ENCODE measurements at regions not wholly inside any gene's neighbourhood (a gene's known extent, or its start where the extent isn't known, plus 50 kb on each side); places are given as distances from the start of the nearest gene placed in this dataset.

DNA sequence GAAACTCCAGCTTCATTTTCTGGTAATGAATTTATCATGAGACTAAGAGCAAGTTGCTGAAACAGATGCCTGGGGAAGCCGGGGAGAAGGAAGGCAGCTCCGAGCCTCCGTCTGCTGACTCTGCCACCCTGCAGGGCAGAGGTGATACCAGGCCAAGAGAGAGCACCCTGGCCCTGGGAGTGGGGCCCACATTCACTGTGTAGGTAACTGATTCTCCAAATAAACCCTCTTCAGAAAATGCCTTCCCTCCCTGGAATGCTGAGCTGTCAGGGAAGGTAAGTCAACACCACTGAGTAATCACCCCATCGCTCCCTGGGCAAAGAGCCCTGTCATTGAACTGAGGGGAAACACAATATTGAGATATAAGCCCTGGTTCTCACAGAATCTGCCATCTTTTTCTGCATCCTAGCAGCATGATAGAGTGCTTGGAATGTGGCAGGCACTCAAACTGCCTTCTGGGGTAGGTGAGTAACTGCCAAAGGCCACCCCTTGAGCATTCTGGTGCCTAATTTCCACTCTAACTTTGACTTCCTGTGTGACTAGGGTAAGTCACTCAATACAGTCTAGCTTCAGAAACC lies 147.6 kb downstream of the SPATA19 start:
- intact Hi-C loops (cut with micrococcal nuclease) = no loop called here
- H3K4me1 ChIP-seq (ENCODE audit: insufficient read depth, low read length) = no peaks in the 10 kb centered on the region
- ChIA-PET POLR2A (ENCODE audit: unreplicated experiment) (no interaction called here), CTCF (no interaction called here)
- no peak overlapping the region for H3K4me2 ChIP-seq (ENCODE audit: low read length)
- H3K79me2 ChIP-seq (ENCODE audit: low read length) = no peaks in the 10 kb centered on the region
- no peaks in the 10 kb centered on the region for H4K20me1 ChIP-seq (ENCODE audit: low read length)
- ATAC-seq = no peak
- no peak overlapping the region for H3K27ac ChIP-seq (ENCODE audit: low read length)
- TF ChIP-seq EZH2phosphoT487 (IDR thresholded peaks at IDR 0.05; ENCODE audit: borderline replicate concordance, low read length) = no peak
- no peak for TF ChIP-seq EZH2 (IDR thresholded peaks at IDR 0.05; ENCODE audit: low read length, unreplicated experiment)
- TF ChIP-seq, protein P1, sequence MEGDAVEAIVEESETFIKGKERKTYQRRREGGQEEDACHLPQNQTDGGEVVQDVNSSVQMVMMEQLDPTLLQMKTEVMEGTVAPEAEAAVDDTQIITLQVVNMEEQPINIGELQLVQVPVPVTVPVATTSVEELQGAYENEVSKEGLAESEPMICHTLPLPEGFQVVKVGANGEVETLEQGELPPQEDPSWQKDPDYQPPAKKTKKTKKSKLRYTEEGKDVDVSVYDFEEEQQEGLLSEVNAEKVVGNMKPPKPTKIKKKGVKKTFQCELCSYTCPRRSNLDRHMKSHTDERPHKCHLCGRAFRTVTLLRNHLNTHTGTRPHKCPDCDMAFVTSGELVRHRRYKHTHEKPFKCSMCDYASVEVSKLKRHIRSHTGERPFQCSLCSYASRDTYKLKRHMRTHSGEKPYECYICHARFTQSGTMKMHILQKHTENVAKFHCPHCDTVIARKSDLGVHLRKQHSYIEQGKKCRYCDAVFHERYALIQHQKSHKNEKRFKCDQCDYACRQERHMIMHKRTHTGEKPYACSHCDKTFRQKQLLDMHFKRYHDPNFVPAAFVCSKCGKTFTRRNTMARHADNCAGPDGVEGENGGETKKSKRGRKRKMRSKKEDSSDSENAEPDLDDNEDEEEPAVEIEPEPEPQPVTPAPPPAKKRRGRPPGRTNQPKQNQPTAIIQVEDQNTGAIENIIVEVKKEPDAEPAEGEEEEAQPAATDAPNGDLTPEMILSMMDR (conservative IDR thresholded peaks at IDR 0.05; ENCODE audit: low read depth, low read length) = no peak
- no peak overlapping the region for H3K9ac ChIP-seq (ENCODE audit: low read length)
- no peaks in the 10 kb centered on the region for H3K9me2 ChIP-seq (replicated peaks; ENCODE audit: low read length)
- no peaks in the 10 kb centered on the region for H3K36me3 ChIP-seq (ENCODE audit: low read depth, low read length)
- peaks cover 28% of the 10 kb centered on the region for H3K9me3 ChIP-seq (ENCODE audit: low read length)
- no peak overlapping the region for H2AFZ ChIP-seq (ENCODE audit: low read length)
- no peak overlapping the region for H3K4me3 ChIP-seq (ENCODE audit: low read length)
- no peaks in the 10 kb centered on the region for H3F3A ChIP-seq (ENCODE audit: low read length, unreplicated experiment)
- BruUV-seq (replicated peaks) = no TSS peak
- no peak for DNase-seq
- H3K27me3 ChIP-seq (ENCODE audit: low read length) = no peaks in the 10 kb centered on the region

DNA sequence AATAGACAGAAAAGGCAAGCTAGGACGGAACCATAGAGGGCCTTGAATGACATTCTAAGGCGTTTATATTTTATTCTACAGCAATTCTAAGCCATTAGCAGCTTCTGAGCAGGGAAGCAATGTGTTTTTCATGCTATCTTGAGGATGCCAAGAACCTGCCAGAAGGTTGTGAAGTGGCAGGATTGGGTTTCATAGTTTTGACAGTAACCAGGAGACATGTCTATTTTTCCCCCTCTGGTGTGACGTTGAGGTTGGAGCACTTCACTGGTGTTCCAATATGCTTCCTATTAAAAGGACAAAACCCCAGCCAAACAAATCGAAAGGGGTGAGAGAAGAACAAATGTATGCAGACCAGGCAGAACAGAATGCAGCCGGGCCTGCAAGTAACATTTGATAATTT lies 148.2 kb downstream of the SPATA19 start:
- TF ChIP-seq, protein P1 (conservative IDR thresholded peaks at IDR 0.05; ENCODE audit: low read depth, low read length) = no peak
- TF ChIP-seq EZH2 (IDR thresholded peaks at IDR 0.05; ENCODE audit: low read length, unreplicated experiment) = no peak
- TF ChIP-seq EZH2phosphoT487 (IDR thresholded peaks at IDR 0.05; ENCODE audit: borderline replicate concordance, low read length) = no peak
- Histone ChIP-seq H3K27me3 (ENCODE audit: low read length) (no peaks in the 10 kb centered on the region), H3K9me2 (replicated peaks; ENCODE audit: low read length) (no peaks in the 10 kb centered on the region), H3K79me2 (ENCODE audit: low read length) (no peaks in the 10 kb centered on the region), H3K9ac (ENCODE audit: low read length) (no peak overlapping the region), H3K4me3 (ENCODE audit: low read length) (no peak overlapping the region), H3K27ac (ENCODE audit: low read length) (no peak overlapping the region), H3K4me1 (ENCODE audit: insufficient read depth, low read length) (no peaks in the 10 kb centered on the region), H3F3A (ENCODE audit: low read length, unreplicated experiment) (no peaks in the 10 kb centered on the region), H3K4me2 (ENCODE audit: low read length) (no peak overlapping the region), H3K36me3 (ENCODE audit: low read depth, low read length) (no peaks in the 10 kb centered on the region), H2AFZ (ENCODE audit: low read length) (no peak overlapping the region), H4K20me1 (ENCODE audit: low read length) (no peaks in the 10 kb centered on the region), H3K9me3 (ENCODE audit: low read length) (peaks cover 23% of the 10 kb centered on the region)
- ChIA-PET POLR2A (ENCODE audit: unreplicated experiment) (no interaction called here), CTCF (no interaction called here)
- no TSS peak for BruUV-seq (replicated peaks)
- intact Hi-C loops (cut with micrococcal nuclease) = no loop called here
- ATAC-seq (no peak), DNase-seq (no peak)

DNA sequence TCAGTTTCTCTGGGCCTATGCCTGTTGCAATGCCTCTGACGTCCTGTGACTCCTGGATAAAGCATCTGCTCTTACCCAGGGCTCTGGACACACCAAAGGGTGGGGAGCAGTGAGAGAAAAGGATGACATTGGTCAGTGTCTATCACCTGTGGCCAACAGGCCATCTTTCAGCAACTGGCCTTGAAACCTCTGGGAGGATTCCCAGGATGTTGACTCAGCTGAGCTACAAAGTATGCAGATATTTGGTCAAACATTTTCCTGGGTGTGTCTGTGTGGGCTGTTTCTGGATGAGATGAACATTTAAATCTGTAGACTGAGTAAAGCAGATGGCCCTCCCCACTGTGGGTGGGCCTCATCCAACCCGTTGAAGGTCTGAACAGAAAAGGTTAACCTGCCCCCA lies 149.9 kb downstream of the SPATA19 start:
- no TSS peak for BruUV-seq (replicated peaks)
- peaks cover 26% of the 10 kb centered on the region for H3K9me3 ChIP-seq (ENCODE audit: low read length)
- no peaks in the 10 kb centered on the region for H3K36me3 ChIP-seq (ENCODE audit: low read depth, low read length)
- no peak overlapping the region for H3K9ac ChIP-seq (ENCODE audit: low read length)
- H3K9me2 ChIP-seq (replicated peaks; ENCODE audit: low read length) = no peaks in the 10 kb centered on the region
- H3K4me1 ChIP-seq (ENCODE audit: insufficient read depth, low read length) = no peaks in the 10 kb centered on the region
- no peaks in the 10 kb centered on the region for H3K79me2 ChIP-seq (ENCODE audit: low read length)
- ChIA-PET POLR2A (ENCODE audit: unreplicated experiment) (no interaction called here), CTCF (no interaction called here)
- no peaks in the 10 kb centered on the region for H3K27me3 ChIP-seq (ENCODE audit: low read length)
- no peak overlapping the region for H2AFZ ChIP-seq (ENCODE audit: low read length)
- no peak overlapping the region for H3K4me2 ChIP-seq (ENCODE audit: low read length)
- no peaks in the 10 kb centered on the region for H3F3A ChIP-seq (ENCODE audit: low read length, unreplicated experiment)
- no peak overlapping the region for H3K27ac ChIP-seq (ENCODE audit: low read length)
- intact Hi-C loops (cut with micrococcal nuclease) = no loop called here
- ATAC-seq = no peak
- TF ChIP-seq EZH2 (IDR thresholded peaks at IDR 0.05; ENCODE audit: low read length, unreplicated experiment) (no peak), EZH2phosphoT487 (IDR thresholded peaks at IDR 0.05; ENCODE audit: borderline replicate concordance, low read length) (no peak)
- TF ChIP-seq, protein P1 (conservative IDR thresholded peaks at IDR 0.05; ENCODE audit: low read depth, low read length) = no peak
- no peak for DNase-seq
- H3K4me3 ChIP-seq (ENCODE audit: low read length) = no peak overlapping the region
- H4K20me1 ChIP-seq (ENCODE audit: low read length) = no peaks in the 10 kb centered on the region
